HFFc6 (cell line): ENCODE measurements at regions not wholly inside any gene's neighbourhood (a gene's known extent, or its start where the extent isn't known, plus 50 kb on each side); places are given as distances from the start of the nearest gene placed in this dataset.
"Not testable (repeated sequence)": the region's sequence is repeated elsewhere in the genome, so short reads cannot be mapped to it uniquely, and the experiment has no call there.

Experiments used
- DNase-seq: peaks from one replicate; pipeline ENCODE4 v3.0.0-alpha.2; 2018
- H3K27ac Mint-ChIP-seq: 2 replicates; pipeline ENCODE4 v1.8.0; 2020; ENCODE audit warnings: mild to moderate bottlenecking, mixed read lengths
- H3K27me3 Mint-ChIP-seq: 2 replicates; pipeline ENCODE4 v1.8.0; 2021; ENCODE audit warnings: mild to moderate bottlenecking, moderate library complexity, mixed read lengths; ENCODE audit not compliant: insufficient read depth
- H3K36me3 Mint-ChIP-seq: 2 replicates; pipeline ENCODE4 v1.8.0; 2021; ENCODE audit warnings: low read depth, mixed read lengths
- H3K4me1 Mint-ChIP-seq: 2 replicates; pipeline ENCODE4 v1.8.0; 2020; ENCODE audit warnings: low read depth, mixed read lengths
- H3K4me3 Mint-ChIP-seq: 2 replicates; pipeline ENCODE4 v1.8.0; 2020; ENCODE audit warnings: mild to moderate bottlenecking, moderate library complexity, mixed read lengths
- H3K9me3 Mint-ChIP-seq: 2 replicates; pipeline ENCODE4 v1.8.0; 2020; ENCODE audit warnings: mild to moderate bottlenecking, mixed read lengths
- TF ChIP-seq, protein P1 (sequence below): fragments of 200-600 bp; sonication (generic); IDR thresholded peaks from 2 replicates; pipeline ENCODE4 v1.5.0; 2021; ENCODE audit warnings: antibody characterized with exemption, mild to moderate bottlenecking

DNA sequence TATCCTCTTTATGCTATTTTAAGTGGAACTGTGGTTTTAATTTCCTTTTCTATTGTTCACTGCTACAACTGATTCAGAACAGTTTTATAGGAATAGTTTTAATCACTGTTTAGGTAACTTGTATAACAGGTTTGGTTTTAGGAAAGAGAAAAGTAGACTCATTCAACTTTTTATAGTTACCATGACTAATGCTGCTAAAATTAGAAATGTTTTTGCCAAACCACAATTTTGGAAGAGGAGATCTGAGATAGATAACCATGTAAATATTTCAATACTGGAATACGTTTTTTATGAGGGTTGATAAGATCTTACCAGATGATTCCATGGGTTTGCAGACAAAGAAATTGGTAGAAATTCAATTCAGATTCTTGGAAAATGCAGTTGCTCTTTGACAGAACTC lies 404.6 kb upstream of the ARRDC3 start:
- DNase-seq, result no peak
- no peaks in the 10 kb centered on the region for H3K4me1 Mint-ChIP-seq
- TF ChIP-seq, protein P1, sequence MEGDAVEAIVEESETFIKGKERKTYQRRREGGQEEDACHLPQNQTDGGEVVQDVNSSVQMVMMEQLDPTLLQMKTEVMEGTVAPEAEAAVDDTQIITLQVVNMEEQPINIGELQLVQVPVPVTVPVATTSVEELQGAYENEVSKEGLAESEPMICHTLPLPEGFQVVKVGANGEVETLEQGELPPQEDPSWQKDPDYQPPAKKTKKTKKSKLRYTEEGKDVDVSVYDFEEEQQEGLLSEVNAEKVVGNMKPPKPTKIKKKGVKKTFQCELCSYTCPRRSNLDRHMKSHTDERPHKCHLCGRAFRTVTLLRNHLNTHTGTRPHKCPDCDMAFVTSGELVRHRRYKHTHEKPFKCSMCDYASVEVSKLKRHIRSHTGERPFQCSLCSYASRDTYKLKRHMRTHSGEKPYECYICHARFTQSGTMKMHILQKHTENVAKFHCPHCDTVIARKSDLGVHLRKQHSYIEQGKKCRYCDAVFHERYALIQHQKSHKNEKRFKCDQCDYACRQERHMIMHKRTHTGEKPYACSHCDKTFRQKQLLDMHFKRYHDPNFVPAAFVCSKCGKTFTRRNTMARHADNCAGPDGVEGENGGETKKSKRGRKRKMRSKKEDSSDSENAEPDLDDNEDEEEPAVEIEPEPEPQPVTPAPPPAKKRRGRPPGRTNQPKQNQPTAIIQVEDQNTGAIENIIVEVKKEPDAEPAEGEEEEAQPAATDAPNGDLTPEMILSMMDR, result no peak
- no peak overlapping the region for H3K4me3 Mint-ChIP-seq
- H3K9me3 Mint-ChIP-seq, result peaks cover 19% of the 10 kb centered on the region
- H3K27ac Mint-ChIP-seq, result no peak overlapping the region
- no peaks in the 10 kb centered on the region for H3K36me3 Mint-ChIP-seq
- no peaks in the 10 kb centered on the region for H3K27me3 Mint-ChIP-seq

DNA sequence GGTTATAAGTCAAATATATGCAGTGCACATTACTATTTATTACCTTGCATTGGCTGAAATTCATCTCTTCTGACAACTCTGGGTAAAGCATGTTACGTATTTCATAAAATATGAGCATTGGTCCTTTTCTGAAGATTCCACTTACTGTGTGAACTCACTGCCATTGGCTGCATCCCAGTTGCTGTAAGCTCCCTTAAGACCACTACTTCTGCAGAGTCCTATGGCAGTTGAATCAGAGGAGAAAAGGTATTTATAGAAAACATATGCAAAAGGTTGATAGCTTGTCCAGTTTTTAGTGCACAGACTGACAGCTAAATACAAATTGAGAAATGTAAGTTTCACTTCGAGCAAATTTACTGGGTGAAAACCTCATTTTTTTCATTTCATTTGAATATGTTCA lies 394.6 kb upstream of the ARRDC3 start:
- Mint-ChIP-seq H3K4me3 (no peak overlapping the region), H3K36me3 (no peaks in the 10 kb centered on the region), H3K27ac (no peak overlapping the region), H3K4me1 (no peaks in the 10 kb centered on the region), H3K27me3 (no peaks in the 10 kb centered on the region), H3K9me3 (peaks cover 15% of the 10 kb centered on the region)
- TF ChIP-seq, protein P1, result no peak
- no peak for DNase-seq

DNA sequence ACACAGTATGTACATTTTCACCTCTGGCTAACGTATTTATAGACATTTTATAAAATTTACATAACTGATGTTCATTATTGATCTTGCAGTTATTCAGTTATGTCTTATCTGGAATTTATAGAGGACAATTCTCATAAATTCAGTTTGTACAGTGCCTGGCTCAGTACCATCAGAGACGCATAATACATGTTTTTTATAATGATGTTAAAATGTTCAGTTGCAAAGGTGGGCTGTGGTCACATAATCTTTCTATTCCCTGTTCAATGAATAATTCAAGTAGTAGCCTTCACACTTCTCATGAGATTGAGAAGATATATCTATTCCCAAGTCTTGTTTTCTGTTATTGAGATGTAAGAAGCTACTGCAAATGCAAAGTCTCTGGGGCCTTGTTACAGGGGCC lies 393.1 kb upstream of the ARRDC3 start:
- H3K27ac Mint-ChIP-seq, result no peak overlapping the region
- TF ChIP-seq, protein P1, result no peak
- H3K36me3 Mint-ChIP-seq, result no peaks in the 10 kb centered on the region
- peaks cover 9% of the 10 kb centered on the region for H3K9me3 Mint-ChIP-seq
- no peak for DNase-seq
- no peaks in the 10 kb centered on the region for H3K27me3 Mint-ChIP-seq
- H3K4me1 Mint-ChIP-seq, result no peaks in the 10 kb centered on the region
- no peak overlapping the region for H3K4me3 Mint-ChIP-seq

DNA sequence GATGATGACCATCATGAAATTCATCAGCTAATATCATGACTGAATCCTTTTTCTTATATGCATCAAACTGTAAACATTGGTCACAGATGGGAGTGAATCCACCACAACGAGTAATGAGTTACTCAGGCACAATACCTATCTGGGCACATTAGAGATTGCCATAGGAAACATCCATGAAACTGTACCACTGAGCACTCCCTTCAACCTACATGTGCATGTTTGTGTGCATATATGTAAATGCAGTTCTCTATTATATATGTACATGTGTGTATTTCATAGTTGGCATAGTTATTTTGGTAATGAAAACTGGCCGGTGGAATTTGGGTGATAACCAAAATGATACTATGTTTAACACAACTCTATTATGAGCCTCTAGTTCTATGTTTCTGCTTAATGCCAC lies 387.3 kb upstream of the ARRDC3 start:
- no peaks in the 10 kb centered on the region for H3K4me1 Mint-ChIP-seq

DNA sequence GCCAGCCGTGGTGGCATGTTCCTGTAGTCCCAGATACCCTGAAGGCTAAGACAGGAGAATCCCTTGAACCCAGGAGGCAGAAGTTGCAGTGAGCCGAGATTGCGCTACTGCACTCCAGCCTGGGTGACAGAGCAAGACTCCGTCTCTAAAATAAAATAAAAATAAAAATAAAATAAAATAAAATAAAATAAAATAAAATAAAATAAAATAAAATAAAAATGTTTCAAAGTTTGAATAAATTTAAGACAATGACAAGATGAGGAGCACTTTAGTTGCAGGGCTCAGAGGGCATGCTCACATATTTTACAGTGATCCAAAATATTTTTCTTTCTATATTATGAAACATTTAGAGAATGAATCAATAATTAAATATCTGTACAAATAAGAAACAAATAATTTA lies 374.3 kb upstream of the ARRDC3 start:
- H3K9me3 Mint-ChIP-seq, result peaks cover 31% of the 10 kb centered on the region
- DNase-seq, H3K4me3 Mint-ChIP-seq, H3K27ac Mint-ChIP-seq, H3K4me1 Mint-ChIP-seq, H3K36me3 Mint-ChIP-seq, H3K27me3 Mint-ChIP-seq: not testable (repeated sequence)

More for the DNA sequence above, 387.3 kb upstream of the ARRDC3 start:
- H3K27me3 Mint-ChIP-seq, result no peaks in the 10 kb centered on the region
- TF ChIP-seq, protein P1, result no peak
- no peak for DNase-seq
- H3K36me3 Mint-ChIP-seq, result no peaks in the 10 kb centered on the region
- no peak overlapping the region for H3K4me3 Mint-ChIP-seq
- peaks cover 13% of the 10 kb centered on the region for H3K9me3 Mint-ChIP-seq
- H3K27ac Mint-ChIP-seq, result no peak overlapping the region

DNA sequence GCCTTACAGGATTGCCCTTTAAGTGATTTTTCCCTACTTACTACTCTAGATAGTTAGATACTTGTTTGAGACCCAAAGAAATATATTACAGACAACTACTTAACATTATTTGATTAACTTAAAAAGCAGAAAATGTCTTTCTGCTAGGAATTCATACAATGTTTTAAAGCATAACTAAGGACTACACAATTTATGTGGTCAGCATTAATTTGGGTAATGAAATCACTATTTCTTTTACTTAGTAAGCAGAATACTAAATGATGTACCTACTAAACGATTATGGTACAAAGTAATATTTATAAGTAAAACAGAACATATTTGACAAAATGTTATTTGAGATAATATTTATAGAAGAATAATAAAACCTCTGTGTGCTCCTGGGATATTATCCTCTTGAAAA lies 371.9 kb upstream of the ARRDC3 start:
- H3K27ac Mint-ChIP-seq, result no peak overlapping the region
- no peaks in the 10 kb centered on the region for H3K36me3 Mint-ChIP-seq
- no peaks in the 10 kb centered on the region for H3K27me3 Mint-ChIP-seq
- peaks cover 25% of the 10 kb centered on the region for H3K9me3 Mint-ChIP-seq
- no peak for DNase-seq
- TF ChIP-seq, protein P1, result no peak
- H3K4me3 Mint-ChIP-seq, result no peak overlapping the region
- H3K4me1 Mint-ChIP-seq, result no peaks in the 10 kb centered on the region

DNA sequence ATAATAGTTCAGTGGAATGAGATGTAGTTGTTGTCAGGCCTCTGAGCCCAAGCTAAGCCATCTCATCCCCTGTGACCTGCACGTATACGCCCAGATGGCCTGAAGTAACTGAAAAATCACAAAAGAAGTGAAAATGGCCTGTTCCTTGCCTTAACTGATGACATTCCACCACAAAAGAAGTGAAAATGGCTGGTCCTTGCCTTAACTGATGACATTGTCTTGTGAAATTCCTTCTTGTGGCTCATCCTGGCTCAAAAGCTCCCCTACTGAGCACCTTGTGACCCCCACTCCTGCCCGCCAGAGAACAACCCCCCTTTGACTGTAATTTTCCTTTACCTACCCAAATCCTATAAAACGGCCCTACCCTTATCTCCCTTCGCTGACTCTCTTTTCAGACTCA lies 361.4 kb upstream of the ARRDC3 start:
- H3K9me3 Mint-ChIP-seq, result peaks cover 40% of the 10 kb centered on the region
- not testable (repeated sequence) for H3K27me3 Mint-ChIP-seq, H3K36me3 Mint-ChIP-seq, DNase-seq, H3K4me3 Mint-ChIP-seq, H3K27ac Mint-ChIP-seq, H3K4me1 Mint-ChIP-seq
